ENCODE measurements at regions not wholly inside any gene's neighbourhood (a gene's known extent, or its start where the extent isn't known, plus 50 kb on each side); places are given as distances from the start of the nearest gene placed in this dataset.
A peak's percentile ranks its signal among the peaks of the same experiment; 100 is the strongest.
"Not testable (repeated sequence)": the region's sequence is repeated elsewhere in the genome, so short reads cannot be mapped to it uniquely, and the experiment has no call there.

- intact Hi-C loops (cut with DNase I), result no loop called here
- H3K27ac ChIP-seq, result no peak overlapping the region
- ATAC-seq (no peak), DNase-seq (peak; percentile 26)
- no peak for TF ChIP-seq CTCF (IDR thresholded peaks at IDR 0.05)
- no peaks in the 10 kb centered on the region for H3K9me3 ChIP-seq
- no peaks in the 10 kb centered on the region for H3K27me3 ChIP-seq
- no peak overlapping the region for H3K4me3 ChIP-seq
- H3K4me1 ChIP-seq, result no peaks in the 10 kb centered on the region
- no peaks in the 10 kb centered on the region for H3K36me3 ChIP-seq
Measured at GRCh38 chr2:128416806-128417205, 98.1 kb upstream of the HS6ST1 start.

- intact Hi-C loops (cut with DNase I); H3K9me3 ChIP-seq; H3K27me3 ChIP-seq; ATAC-seq; H3K4me1 ChIP-seq; H3K4me3 ChIP-seq; H3K27ac ChIP-seq; H3K36me3 ChIP-seq: not testable (repeated sequence)
- DNase-seq, result peak; percentile 25
Measured at GRCh38 chr2:128417264-128417663, 98.6 kb upstream of the HS6ST1 start.

GRCh38 chr2:128420131-128420530, 101.5 kb upstream of the HS6ST1 start:
- no peak for TF ChIP-seq CTCF (IDR thresholded peaks at IDR 0.05)
- intact Hi-C loops (cut with DNase I), result no loop called here
- Histone ChIP-seq H3K9me3 (no peaks in the 10 kb centered on the region), H3K36me3 (no peaks in the 10 kb centered on the region), H3K4me3 (no peak overlapping the region), H3K4me1 (no peaks in the 10 kb centered on the region), H3K27me3 (no peaks in the 10 kb centered on the region), H3K27ac (no peak overlapping the region)
- no peak for DNase-seq
- no peak for ATAC-seq

- TF ChIP-seq CTCF (IDR thresholded peaks at IDR 0.05), result no peak
- Histone ChIP-seq H3K27ac (no peak overlapping the region), H3K9me3 (no peaks in the 10 kb centered on the region), H3K4me1 (peaks cover under 1% of the 10 kb centered on the region), H3K36me3 (no peaks in the 10 kb centered on the region), H3K27me3 (no peaks in the 10 kb centered on the region), H3K4me3 (no peak overlapping the region)
- ATAC-seq (no peak), DNase-seq (peak; percentile 40)
- intact Hi-C loops (cut with DNase I), result no loop called here
Measured at GRCh38 chr2:128420776-128421175, 102.1 kb upstream of the HS6ST1 start.

GRCh38 chr2:128421286-128421685, 102.6 kb upstream of the HS6ST1 start:
- ATAC-seq, result no peak
- intact Hi-C loops (cut with DNase I), result no loop called here
- Histone ChIP-seq H3K9me3 (no peaks in the 10 kb centered on the region), H3K36me3 (no peaks in the 10 kb centered on the region), H3K4me1 (peaks cover 6% of the 10 kb centered on the region), H3K27ac (no peak overlapping the region), H3K4me3 (no peak overlapping the region), H3K27me3 (no peaks in the 10 kb centered on the region)
- DNase-seq, result peak; percentile 40
- TF ChIP-seq CTCF (IDR thresholded peaks at IDR 0.05), result no peak

DNA sequence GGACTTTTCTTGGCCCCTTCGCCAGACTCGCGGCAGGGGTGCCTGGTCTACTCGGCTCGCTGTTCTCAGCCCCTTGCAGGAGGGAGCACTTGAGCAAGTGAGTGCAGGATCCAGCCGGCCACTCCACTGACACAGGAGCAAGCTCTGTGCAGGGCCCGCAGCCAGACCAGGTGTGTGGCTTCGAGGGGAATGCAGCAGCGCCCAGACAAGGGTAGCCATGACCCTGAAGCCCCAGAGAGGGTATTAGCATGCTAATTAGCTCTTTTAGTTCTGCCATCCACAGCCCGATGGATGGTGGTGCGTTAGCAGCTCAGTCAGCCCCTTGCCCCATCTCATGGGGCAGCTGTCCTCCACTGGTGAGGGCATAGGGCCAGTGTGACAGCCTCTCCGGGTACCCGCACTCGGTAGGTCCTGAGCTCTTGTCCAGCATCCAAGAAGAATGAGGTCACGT, 103.2 kb upstream of the HS6ST1 start:
- no peak for ATAC-seq
- no peaks in the 10 kb centered on the region for H3K27me3 ChIP-seq
- H3K4me3 ChIP-seq, result no peak overlapping the region
- no peak for TF ChIP-seq CTCF (IDR thresholded peaks at IDR 0.05)
- no peaks in the 10 kb centered on the region for H3K9me3 ChIP-seq
- peaks cover 6% of the 10 kb centered on the region for H3K4me1 ChIP-seq
- intact Hi-C loops (cut with DNase I), result no loop called here
- no peaks in the 10 kb centered on the region for H3K36me3 ChIP-seq
- no peak overlapping the region for H3K27ac ChIP-seq
- peak; percentile 53 for DNase-seq
